Epidermal melanocyte (primary cell): ENCODE measurements at regions not wholly inside any gene's neighbourhood (a gene's known extent, or its start where the extent isn't known, plus 50 kb on each side); places are given as distances from the start of the nearest gene placed in this dataset.

Source experiments
- DNase-seq: peaks from one replicate; pipeline ENCODE4 v3.0.0; 2011; ENCODE audit warnings: low spot score; ENCODE audit not compliant: insufficient read length

- DNase-seq: no peak
Observed at GRCh38 chr2:219949053-219949452, 321.6 kb downstream of the SLC4A3 start.

DNA sequence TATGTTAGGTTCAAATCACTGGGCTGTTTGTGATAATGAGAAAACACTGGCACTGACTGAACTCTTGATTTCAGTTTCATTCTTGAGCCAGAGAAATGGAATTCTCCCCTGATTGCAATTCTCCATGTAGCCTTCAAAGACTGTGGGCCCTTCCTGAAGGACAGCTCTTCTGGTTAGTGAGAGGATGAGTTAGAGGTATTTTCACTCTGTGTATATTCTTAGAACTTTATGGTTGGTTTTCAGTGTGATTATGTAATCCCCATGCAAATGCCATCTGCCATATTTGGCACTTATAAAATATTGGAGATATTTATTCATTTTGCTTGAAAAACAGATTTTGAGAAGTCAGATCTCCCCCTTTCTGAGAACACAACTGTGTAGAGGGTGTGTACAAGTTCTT, 323.7 kb downstream of the SLC4A3 start:
- no peak for DNase-seq

DNA sequence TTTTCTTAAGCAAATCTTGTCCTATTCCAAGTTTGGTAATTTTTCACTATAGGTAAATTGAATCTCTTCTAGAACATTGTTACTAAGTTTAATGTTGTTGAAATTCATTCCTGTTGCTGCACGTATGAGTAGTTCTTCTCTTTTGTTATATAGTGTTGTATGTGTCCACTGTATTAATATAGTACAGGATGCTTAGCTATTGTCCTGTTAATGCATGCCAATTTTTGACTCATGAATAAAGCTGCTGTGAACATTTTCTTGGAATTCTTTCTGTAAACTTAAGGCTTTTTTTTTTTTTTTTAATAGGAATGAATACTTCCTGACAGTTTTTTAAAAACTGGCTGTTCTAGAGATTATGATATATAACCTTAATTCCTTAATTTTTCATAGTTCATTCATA, 326.9 kb downstream of the SLC4A3 start:
- no peak for DNase-seq

- no peak for DNase-seq
Observed at GRCh38 chr2:219957820-219958219, 330.4 kb downstream of the SLC4A3 start.

DNA sequence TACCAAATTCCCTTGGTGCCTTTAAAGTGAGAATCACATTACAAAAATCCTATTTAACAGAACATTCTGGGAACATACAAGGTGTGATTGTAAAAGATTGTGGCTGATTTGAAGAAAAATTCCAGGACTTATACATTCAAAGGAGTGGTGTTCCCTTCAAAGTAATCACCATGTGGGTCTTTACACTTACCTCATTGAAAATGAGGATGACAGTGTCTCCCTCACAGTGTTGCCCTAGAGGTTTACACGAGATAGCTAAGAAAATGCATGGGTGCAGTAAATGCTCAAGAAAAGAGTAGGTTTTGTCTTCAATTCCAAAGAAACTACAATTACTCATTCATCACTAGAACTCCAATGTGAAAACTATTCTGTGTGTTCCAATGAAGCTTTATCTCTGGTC, 331.5 kb downstream of the SLC4A3 start:
- no peak for DNase-seq

GRCh38 chr2:219959471-219959870, 332.0 kb downstream of the SLC4A3 start:
- no peak for DNase-seq

GRCh38 chr2:219961947-219962498, 334.6 kb downstream of the SLC4A3 start:
- DNase-seq: no peak

DNA sequence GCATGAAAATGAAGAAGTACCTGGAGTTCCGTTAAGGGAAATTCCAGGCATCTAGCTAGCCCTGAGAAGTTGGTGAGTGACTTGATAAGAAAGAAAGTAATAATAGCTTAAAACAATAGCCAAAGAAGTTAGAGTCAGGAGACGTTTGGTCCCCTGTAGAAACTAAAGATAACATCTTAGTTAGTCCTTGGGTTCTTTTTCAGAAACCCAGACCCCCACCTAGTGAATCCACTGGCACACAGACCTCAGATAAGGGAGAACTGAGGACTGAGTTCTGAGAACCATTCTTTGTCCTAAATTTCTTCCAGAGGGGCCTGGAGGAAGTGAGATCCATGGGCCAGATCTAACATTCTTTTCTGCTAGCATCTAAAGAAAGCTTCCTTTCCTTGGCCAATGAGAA, 335.4 kb downstream of the SLC4A3 start:
- no peak for DNase-seq

DNA sequence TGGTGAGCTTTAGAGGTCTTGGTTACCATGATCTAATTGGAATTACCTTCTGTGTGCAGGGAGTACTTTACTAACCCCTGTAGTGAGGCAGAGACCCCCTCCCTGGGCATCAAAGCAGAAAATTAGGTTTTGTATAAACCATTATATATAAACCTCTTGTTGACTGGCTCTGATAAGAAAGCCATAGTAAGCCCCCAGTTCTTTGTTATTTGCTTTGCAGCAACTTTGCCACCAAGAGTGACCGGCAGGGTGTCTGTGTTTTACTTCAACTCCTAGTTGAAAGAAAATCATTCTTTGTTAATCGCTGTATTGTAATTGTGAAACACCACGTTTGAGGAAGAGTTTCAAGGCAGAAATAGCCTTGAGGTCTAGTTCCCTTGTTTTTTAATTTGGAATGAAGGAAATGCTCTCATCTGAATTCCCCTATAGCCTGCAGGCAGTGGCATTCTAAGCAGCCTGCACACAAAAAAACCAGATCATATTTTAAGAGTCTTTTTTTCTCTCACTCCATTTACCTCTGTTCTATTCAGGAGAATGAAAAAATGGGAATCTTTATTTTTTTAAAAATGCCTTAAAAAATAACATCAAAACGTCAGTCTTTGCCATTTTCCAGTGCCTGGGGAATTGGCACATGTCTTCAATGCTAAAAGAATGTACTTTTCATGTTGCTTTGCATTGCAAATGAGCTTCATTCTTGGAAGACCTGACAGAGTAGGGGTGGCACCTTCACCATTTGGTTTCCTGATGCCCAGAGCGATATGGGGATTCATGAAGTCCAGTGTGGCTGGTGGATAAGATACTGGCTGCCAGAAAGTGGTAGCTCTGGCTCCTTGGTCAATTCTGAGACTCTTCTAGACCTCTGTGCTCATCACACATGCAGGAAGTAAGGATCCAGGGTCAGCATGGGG, 338.1 kb downstream of the SLC4A3 start:
- no peak for DNase-seq

- no peak for DNase-seq
Observed at GRCh38 chr2:219967247-219968245, 340.1 kb downstream of the SLC4A3 start.

- DNase-seq: no peak
Observed at GRCh38 chr2:219968685-219969345, 341.4 kb downstream of the SLC4A3 start.

DNA sequence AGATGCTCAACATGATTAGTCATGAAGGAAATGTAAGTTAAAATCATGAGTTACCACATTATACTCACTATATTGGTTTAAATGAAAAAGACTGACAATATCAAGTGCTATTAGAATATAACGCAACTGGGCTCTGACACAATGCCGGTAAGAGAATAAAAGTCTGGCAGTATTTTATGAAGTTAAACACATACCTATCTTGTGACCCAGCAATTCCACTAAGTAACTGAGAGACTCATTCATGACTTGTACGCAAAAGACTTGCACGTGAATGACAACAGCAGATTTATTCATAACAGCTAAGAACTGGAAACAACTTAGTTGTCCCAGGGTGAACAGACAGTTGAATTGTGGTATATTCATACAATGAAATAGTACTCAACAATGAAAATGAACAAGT, 342.1 kb downstream of the SLC4A3 start:
- no peak for DNase-seq

DNA sequence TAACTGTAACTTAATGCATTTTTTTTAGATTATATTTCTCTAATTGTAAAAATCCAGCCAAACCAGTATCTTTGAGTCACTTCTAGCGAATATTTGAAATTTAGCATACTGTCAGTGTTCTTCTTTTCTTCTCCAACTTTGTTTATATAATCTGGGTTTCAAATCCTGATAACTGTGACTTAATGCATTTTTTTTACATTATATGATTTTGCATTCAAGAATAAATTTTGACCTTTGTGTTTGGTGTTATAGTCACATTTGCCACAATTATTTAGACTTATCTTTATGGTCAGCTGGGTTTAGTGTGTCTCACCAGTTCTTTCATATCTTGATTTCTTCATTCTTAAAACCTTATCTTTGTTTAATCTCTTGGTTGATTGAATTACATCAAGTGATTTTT, 345.7 kb downstream of the SLC4A3 start:
- no peak for DNase-seq

- DNase-seq: no peak
Observed at GRCh38 chr2:219976871-219977270, 349.4 kb downstream of the SLC4A3 start.

GRCh38 chr2:219980638-219981037, 353.2 kb downstream of the SLC4A3 start:
- no peak for DNase-seq

DNA sequence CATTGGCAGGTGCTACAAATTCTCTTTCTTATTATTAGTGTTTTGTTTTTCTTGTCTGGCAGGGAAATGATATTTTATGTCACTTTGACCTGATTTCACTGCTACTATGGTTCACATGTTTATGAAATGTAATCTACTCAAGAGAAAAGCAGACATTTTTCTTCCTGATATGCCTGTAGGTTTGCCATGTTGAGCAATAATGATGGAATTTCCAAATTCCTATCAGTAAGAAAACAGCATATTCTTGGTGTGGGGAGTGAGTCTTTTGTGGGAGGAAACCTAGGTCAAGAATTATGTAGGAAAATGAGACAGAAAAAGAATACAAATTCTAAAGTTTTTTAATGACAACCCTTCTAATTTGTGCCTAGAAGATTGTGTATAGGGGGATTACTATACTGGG, 356.4 kb downstream of the SLC4A3 start:
- no peak for DNase-seq

GRCh38 chr2:219985017-219985416, 357.6 kb downstream of the SLC4A3 start:
- no peak for DNase-seq

DNA sequence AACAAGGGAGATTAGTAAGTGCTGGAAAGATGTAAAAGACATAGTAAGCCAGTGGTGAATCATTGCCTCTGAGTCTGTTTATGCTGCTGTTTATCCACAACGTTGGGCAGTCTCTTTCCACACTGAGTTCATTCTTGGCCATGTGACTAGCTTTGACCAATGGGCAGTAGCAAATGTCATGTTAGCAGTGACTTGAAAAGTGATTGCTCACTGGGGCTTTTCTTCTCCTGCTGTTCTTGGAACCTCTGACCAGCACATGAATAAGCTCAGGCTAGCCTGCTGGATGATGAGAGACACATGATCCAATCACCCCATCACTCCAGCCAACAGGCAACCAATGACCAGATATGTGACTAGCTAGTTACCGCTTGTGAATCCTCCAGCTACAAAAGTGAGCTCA, 360.4 kb downstream of the SLC4A3 start:
- DNase-seq: no peak

- no peak for DNase-seq
Observed at GRCh38 chr2:219989744-219990143, 362.3 kb downstream of the SLC4A3 start.

DNA sequence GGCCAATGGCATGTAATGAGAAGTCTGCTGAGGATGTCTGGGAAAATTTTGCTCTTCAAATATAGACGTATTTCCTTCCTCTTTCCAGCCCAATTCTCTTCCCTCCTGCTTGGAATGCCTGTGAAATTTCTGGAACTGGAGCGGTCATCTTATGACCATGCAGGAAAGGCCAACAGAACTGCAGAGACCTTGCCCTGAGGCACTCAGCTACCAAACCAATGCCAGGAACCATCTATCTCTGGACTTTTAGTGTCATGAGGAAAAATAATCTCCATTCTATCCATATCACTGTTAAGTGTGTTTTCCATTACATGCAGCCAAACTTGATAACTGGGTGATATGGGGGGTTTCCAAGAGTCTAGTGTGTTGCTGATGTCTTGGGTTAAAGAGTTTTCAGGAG, 363.7 kb downstream of the SLC4A3 start:
- no peak for DNase-seq

DNA sequence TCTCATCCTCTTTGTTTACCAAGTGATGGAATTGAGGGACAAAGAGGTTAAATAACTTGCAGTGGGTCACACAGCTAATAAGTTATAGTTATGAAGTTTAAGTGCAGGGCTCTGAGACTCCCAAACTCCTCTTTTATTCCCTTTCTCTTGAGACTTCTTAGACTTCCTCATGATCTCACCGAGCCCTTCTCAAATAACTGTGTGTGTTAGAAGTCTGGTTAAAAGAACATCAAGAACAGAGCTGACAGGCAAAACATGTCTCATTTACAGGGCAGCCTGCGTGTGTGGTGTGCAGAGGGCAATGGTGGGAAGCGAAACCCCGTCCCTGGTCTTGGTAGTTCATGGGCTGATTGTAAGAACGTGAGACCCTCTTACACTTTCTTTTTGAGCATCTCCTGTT, 368.0 kb downstream of the SLC4A3 start:
- no peak for DNase-seq
